PC-3 (cell line): ENCODE measurements at regions not wholly inside any gene's neighbourhood (a gene's known extent, or its start where the extent isn't known, plus 50 kb on each side); places are given as distances from the start of the nearest gene placed in this dataset.

Source experiments
- ATAC-seq: fragments of 200-7000 bp; cut with Tn5 transposase; 2 replicates; pipeline ENCODE4 v1.9.1; 2020; ENCODE audit warnings: mild to moderate bottlenecking, moderate library complexity
- BruUV-seq: library from RNA; stranded (reverse); fragments of 400-500 nt; replicated peaks from 2 replicates; lab custom pipeline; 2021; lab: Mats Ljungman, UMichigan
- CTCF ChIA-PET: fragments of 300-600 bp; sonication (Branson Sonifier 250); formaldehyde crosslinking; loops from one replicate; lab custom pipeline; 2022; ENCODE audit warnings: antibody characterized with exemption; lab: Charles Lee
- POLR2A ChIA-PET: fragments of 300-600 bp; sonication (Branson Sonifier 250); formaldehyde crosslinking; loops from one replicate; lab custom pipeline; 2022; ENCODE audit warnings: antibody characterized with exemption; ENCODE audit not compliant: unreplicated experiment; lab: Charles Lee
- DNase-seq: peaks from one replicate; pipeline ENCODE4 v3.0.0-alpha.2; 2015
- H2AFZ ChIP-seq: fragments of 300-600 bp; sonication (generic); 2 replicates; pipeline ENCODE4 v1.6.0; 2016; ENCODE audit warnings: antibody characterized with exemption, low read length
- H3F3A ChIP-seq: fragments of 300-600 bp; sonication (generic); one replicate; pipeline ENCODE4 v1.6.0; 2017; ENCODE audit warnings: antibody characterized with exemption, low read length, control low read depth, mild to moderate bottlenecking; ENCODE audit not compliant: unreplicated experiment
- H3K27ac ChIP-seq: fragments of 300-600 bp; sonication (generic); 2 replicates; pipeline ENCODE4 v1.5.1; 2016; ENCODE audit warnings: mild to moderate bottlenecking, low read length
- H3K27me3 ChIP-seq: fragments of 300-600 bp; sonication (generic); 2 replicates; pipeline ENCODE4 v1.6.1; 2016; ENCODE audit warnings: low read length, mixed read lengths
- H3K36me3 ChIP-seq: fragments of 300-600 bp; sonication (generic); 2 replicates; pipeline ENCODE4 v1.6.1; 2016; ENCODE audit warnings: low read depth, mixed run types, low read length, mixed read lengths
- H3K4me1 ChIP-seq: fragments of 300-600 bp; sonication (generic); 2 replicates; pipeline ENCODE4 v1.5.1; 2016; ENCODE audit warnings: low read length; ENCODE audit not compliant: insufficient read depth
- H3K4me2 ChIP-seq: fragments of 300-600 bp; sonication (generic); 2 replicates; pipeline ENCODE4 v1.6.0; 2016; ENCODE audit warnings: low read length
- H3K4me3 ChIP-seq: fragments of 300-600 bp; sonication (generic); 2 replicates; pipeline ENCODE4 v1.5.1; 2016; ENCODE audit warnings: mild to moderate bottlenecking, low read length, mixed read lengths
- H3K79me2 ChIP-seq: fragments of 300-600 bp; sonication (generic); 2 replicates; pipeline ENCODE4 v1.6.1; 2017; ENCODE audit warnings: low read length, mixed read lengths
- H3K9ac ChIP-seq: fragments of 300-600 bp; sonication (generic); 2 replicates; pipeline ENCODE4 v1.6.0; 2016; ENCODE audit warnings: mild to moderate bottlenecking, low read length
- H3K9me2 ChIP-seq: fragments of 300-600 bp; sonication (generic); replicated peaks from 2 replicates; pipeline ENCODE4 v1.6.1; 2016; ENCODE audit warnings: mixed run types, low read length, mixed read lengths
- H3K9me3 ChIP-seq: fragments of 300-600 bp; sonication (generic); 2 replicates; pipeline ENCODE4 v1.6.1; 2016; ENCODE audit warnings: low read length, mixed read lengths
- H4K20me1 ChIP-seq: fragments of 300-600 bp; sonication (generic); 2 replicates; pipeline ENCODE4 v1.6.1; 2016; ENCODE audit warnings: low read length, mixed read lengths
- EZH2 ChIP-seq: fragments of 300-600 bp; sonication (generic); IDR thresholded peaks from one replicate; pipeline ENCODE4 v1.6.1; 2017; ENCODE audit warnings: antibody characterized with exemption, mild to moderate bottlenecking, low read length; ENCODE audit not compliant: unreplicated experiment
- EZH2phosphoT487 ChIP-seq: fragments of 300-600 bp; sonication (generic); IDR thresholded peaks from 2 replicates; pipeline ENCODE4 v1.6.1; 2018; ENCODE audit warnings: mild to moderate bottlenecking, antibody characterized with exemption, low read length, borderline replicate concordance
- intact Hi-C: fragments of 100-400 bp; cut with micrococcal nuclease; formaldehyde crosslinking; loops from 2 replicates; pipeline ENCODE4 v1.9.0; 2023
- TF ChIP-seq, protein P1 (sequence below): fragments of 300-600 bp; sonication (generic); conservative IDR thresholded peaks from 2 replicates; pipeline ENCODE4 v1.5.1; 2017; ENCODE audit warnings: antibody characterized with exemption, low read depth, mild to moderate bottlenecking, low read length

DNA sequence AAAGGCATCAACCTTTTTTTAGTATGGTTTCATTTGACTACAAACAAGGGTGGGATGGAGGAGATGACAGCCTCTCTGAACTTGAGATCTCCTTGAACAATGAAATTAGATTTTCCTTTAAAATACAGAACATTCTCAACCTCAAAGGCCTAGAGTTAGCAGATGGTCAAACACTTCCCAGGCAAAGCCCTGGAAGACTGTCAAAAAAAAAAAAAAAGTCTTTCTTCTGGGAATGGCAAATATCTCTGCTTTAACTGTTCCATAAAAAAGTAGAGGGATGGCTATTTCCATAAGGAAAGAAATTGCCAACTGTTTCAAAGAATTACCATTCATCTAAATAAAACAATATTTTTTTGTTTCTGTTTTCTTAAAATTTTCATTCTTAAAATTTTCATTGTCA is 870.8 kb downstream of the GALC start:
- H3K4me1 ChIP-seq: no peaks in the 10 kb centered on the region
- no peaks in the 10 kb centered on the region for H3K9me2 ChIP-seq
- no peak overlapping the region for H2AFZ ChIP-seq
- H3K79me2 ChIP-seq: no peaks in the 10 kb centered on the region
- no peak overlapping the region for H3K4me3 ChIP-seq
- no peaks in the 10 kb centered on the region for H4K20me1 ChIP-seq
- no peak overlapping the region for H3K4me2 ChIP-seq
- BruUV-seq: no TSS peak
- no peaks in the 10 kb centered on the region for H3K36me3 ChIP-seq
- no peak overlapping the region for H3K27ac ChIP-seq
- intact Hi-C loops: no loop called here
- DNase-seq (no peak), ATAC-seq (no peak)
- TF ChIP-seq EZH2 (no peak), EZH2phosphoT487 (no peak)
- TF ChIP-seq, protein P1, sequence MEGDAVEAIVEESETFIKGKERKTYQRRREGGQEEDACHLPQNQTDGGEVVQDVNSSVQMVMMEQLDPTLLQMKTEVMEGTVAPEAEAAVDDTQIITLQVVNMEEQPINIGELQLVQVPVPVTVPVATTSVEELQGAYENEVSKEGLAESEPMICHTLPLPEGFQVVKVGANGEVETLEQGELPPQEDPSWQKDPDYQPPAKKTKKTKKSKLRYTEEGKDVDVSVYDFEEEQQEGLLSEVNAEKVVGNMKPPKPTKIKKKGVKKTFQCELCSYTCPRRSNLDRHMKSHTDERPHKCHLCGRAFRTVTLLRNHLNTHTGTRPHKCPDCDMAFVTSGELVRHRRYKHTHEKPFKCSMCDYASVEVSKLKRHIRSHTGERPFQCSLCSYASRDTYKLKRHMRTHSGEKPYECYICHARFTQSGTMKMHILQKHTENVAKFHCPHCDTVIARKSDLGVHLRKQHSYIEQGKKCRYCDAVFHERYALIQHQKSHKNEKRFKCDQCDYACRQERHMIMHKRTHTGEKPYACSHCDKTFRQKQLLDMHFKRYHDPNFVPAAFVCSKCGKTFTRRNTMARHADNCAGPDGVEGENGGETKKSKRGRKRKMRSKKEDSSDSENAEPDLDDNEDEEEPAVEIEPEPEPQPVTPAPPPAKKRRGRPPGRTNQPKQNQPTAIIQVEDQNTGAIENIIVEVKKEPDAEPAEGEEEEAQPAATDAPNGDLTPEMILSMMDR: no peak
- CTCF ChIA-PET: no interaction called here
- H3F3A ChIP-seq: no peaks in the 10 kb centered on the region
- POLR2A ChIA-PET: no interaction called here
- H3K9me3 ChIP-seq: peaks cover 7% of the 10 kb centered on the region; the same call in 1 of the 2 replicates
- H3K27me3 ChIP-seq: no peaks in the 10 kb centered on the region
- no peak overlapping the region for H3K9ac ChIP-seq

DNA sequence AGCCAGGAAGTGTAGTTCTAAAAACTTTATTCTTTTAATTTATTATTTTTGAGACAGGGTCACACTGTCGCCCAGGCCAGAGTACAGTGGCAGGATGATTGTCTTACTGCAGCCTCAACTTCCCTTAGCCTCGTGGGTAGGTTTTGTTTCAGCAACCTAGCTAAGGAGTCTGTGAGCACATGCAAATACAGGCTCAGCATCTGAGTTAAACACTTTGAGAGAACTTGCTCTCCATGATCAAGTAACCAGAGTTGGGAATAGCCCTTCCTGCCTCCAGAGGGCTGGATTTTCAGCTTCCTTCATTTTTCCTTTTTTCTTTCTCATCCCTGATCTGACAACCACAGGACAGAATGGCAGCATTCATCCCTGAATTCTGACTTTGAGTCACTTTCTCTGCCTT is 871.3 kb downstream of the GALC start:
- ChIA-PET POLR2A (no interaction called here), CTCF (no interaction called here)
- Histone ChIP-seq H3F3A (no peaks in the 10 kb centered on the region), H4K20me1 (no peaks in the 10 kb centered on the region), H3K4me3 (no peak overlapping the region), H3K9me2 (no peaks in the 10 kb centered on the region), H3K79me2 (no peaks in the 10 kb centered on the region), H3K27ac (no peak overlapping the region), H3K9me3 (0 out of 2 replicates have a peak, but pooled peaks cover 7% of the 10 kb centered on the region), H2AFZ (no peak overlapping the region), H3K4me1 (no peaks in the 10 kb centered on the region), H3K4me2 (no peak overlapping the region), H3K9ac (no peak overlapping the region), H3K27me3 (no peaks in the 10 kb centered on the region), H3K36me3 (no peaks in the 10 kb centered on the region)
- intact Hi-C loops: no loop called here
- BruUV-seq: no TSS peak
- TF ChIP-seq, protein P1: no peak
- TF ChIP-seq EZH2 (no peak), EZH2phosphoT487 (no peak)
- DNase-seq (no peak), ATAC-seq (no peak)

- Histone ChIP-seq H2AFZ (no peak overlapping the region), H3K9me3 (0 out of 2 replicates have a peak, but pooled peaks cover 4% of the 10 kb centered on the region), H3K4me1 (no peaks in the 10 kb centered on the region), H3K27me3 (no peaks in the 10 kb centered on the region), H3F3A (no peaks in the 10 kb centered on the region), H3K36me3 (no peaks in the 10 kb centered on the region), H3K27ac (no peak overlapping the region), H4K20me1 (no peaks in the 10 kb centered on the region), H3K4me3 (no peak overlapping the region), H3K4me2 (no peak overlapping the region), H3K9ac (no peak overlapping the region), H3K9me2 (no peaks in the 10 kb centered on the region), H3K79me2 (no peaks in the 10 kb centered on the region)
- DNase-seq (no peak), ATAC-seq (no peak)
- BruUV-seq: no TSS peak
- ChIA-PET POLR2A (no interaction called here), CTCF (no interaction called here)
- intact Hi-C loops: no loop called here
- TF ChIP-seq, protein P1: no peak
- TF ChIP-seq EZH2phosphoT487 (no peak), EZH2 (no peak)
Observed at GRCh38 chr14:87115234-87115633, 877.7 kb downstream of the GALC start.
